ENCODE measurements at regions not wholly inside any gene's neighbourhood (a gene's known extent, or its start where the extent isn't known, plus 50 kb on each side); places are given as distances from the start of the nearest gene placed in this dataset.
A peak's percentile ranks its signal among the peaks of the same experiment; 100 is the strongest.

- DNase-seq, result no peak
These were observed 176.1 kb upstream of the HS6ST1 start for GRCh38 chr2:128494640-128495321.

GRCh38 chr2:128495996-128496547 lies 177.4 kb upstream of the HS6ST1 start:
- DNase-seq, result no peak

DNA sequence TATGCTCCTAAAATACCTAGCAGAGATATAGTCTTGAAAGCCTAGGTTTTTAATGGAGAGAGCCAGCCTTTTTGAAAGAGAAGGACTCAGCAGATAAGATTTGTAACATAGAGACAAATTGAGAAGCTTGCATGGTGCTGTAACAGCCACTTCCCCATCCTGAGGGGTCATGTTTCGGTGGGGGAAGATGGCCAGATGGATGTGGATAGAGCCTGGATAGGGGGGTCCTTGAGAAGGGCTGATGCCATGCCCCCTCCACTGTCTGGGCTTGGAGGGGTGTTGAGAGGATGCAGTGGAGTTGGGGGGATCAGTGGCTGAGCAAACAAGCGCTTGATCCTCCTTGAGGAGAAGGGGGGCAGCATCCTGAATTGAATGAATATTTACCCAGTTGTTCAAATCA lies 178.0 kb upstream of the HS6ST1 start:
- DNase-seq, result peak; percentile 19 to 26

GRCh38 chr2:128497461-128497860 lies 178.8 kb upstream of the HS6ST1 start:
- DNase-seq, result no peak

DNA sequence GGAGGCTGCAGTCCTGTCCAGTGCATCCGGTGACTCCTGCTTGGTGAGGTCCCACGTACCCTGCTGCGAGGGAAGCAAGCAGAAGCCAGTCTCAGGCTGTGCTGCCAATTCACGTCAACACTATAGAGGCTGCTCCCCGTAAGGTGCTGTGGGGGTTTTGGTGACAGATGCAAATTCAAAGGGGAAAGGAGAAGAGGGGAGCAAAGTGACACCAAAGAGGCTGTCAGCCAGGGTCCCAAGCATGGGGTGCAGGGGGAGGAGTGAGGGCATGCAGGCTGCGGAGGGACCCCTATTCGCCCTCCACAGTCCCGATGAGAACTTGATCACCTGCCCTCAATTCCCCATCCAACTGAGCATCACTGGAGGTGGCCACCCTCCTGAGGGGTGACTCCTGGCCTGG lies 179.4 kb upstream of the HS6ST1 start:
- no peak for DNase-seq

DNA sequence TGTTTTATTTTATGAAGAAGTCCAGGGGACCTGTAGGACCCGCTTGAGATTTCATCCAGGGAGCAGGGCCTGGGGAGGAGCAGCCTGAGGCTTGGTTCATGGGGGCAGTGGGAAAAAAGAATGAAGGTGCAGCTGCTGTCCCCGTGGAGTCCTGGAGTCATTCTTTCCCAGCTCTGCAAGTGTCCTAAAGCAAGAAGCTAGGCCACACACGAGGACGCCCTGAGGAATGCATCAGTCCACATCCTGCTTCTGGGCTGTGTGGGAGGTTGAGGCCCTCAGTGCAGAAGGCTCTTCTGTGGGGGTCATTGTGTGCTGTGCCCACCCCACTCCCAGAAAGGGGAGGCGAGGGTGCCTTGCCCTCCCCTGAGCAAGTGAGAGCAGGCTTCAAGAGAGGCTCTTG lies 179.9 kb upstream of the HS6ST1 start:
- DNase-seq, result no peak

- DNase-seq, result no peak
These were observed 180.9 kb upstream of the HS6ST1 start for GRCh38 chr2:128499367-128500137.

DNA sequence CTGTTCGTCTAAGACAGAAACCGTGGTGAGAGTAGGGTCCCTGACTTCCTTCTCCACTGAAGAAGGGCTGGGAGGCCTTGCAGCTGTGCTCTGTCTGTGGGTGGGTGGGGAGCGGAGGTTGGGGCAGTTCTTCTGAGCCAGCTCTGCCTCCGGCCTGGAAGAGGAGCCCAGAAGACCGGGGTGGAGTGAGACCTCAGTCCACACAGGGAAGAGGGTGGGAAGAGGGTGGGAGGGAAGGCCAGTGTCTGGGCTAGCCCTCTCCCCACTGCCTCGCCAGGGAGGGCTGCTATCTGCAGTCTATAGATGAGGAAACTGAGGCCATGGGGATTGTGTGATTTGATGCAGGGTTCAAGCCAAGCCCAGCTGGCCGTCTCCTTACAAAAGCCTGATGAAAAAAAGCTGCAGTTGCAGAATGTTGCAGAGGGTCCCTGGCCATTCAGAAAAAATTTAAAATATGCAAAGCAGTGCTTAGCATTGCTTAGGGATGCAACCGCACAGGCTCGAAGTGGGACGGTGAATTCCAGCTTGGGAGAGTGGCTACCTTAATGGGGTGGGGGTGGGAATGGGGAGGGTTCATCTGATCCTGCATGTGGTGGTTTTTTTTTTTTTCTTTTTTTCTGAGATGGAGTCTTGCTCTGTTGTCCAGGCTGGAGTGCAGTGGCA lies 181.6 kb upstream of the HS6ST1 start:
- peak; percentile 26 to 62 for DNase-seq

- no peak for DNase-seq
These were observed 182.5 kb upstream of the HS6ST1 start for GRCh38 chr2:128501006-128501690.

GRCh38 chr2:128501700-128502099 lies 183.0 kb upstream of the HS6ST1 start:
- no peak for DNase-seq

GRCh38 chr2:128502200-128502599 lies 183.5 kb upstream of the HS6ST1 start:
- no peak for DNase-seq

- no peak for DNase-seq
These were observed 184.1 kb upstream of the HS6ST1 start for GRCh38 chr2:128502638-128503246.

DNA sequence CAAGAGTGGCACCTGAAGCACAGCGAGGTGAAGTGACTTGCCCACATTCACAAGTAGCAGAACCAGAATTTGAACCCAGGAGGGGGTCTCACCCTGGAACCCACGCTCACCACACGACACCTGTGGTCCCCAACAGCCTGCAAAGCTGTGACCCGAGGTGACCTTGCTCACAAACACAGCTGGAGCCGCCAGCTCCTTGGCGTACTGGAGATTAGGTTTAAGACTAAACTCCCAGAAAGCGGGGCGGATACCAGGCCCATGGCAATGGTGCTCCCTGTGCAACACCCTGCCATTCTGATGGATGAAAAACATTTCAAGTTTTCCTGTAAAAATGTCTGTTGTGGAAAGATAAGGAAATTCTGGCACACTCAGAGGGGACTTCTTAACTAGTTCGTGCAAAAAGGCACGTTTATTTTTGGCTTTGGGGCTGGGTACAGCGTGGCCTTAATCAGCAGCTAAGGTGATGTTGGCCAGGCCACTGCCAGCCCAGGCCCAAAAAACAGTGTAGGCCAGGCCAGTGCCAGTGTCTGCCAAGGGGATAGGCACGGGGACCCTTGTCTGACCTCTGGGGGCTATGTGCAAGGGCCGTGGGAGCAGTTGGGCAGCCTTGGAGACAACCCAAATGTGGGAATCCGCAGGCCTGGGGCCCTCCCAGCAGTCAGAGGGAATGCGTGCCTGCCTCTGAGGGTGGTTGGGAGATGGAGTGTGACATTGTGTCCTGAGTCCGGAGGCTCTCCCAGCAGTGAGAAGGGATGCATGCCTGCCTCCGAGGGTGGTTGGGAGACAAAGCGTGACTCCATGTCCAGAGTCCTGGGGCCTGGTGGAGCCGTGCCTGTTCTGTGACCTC lies 185.0 kb upstream of the HS6ST1 start:
- DNase-seq, result no peak

DNA sequence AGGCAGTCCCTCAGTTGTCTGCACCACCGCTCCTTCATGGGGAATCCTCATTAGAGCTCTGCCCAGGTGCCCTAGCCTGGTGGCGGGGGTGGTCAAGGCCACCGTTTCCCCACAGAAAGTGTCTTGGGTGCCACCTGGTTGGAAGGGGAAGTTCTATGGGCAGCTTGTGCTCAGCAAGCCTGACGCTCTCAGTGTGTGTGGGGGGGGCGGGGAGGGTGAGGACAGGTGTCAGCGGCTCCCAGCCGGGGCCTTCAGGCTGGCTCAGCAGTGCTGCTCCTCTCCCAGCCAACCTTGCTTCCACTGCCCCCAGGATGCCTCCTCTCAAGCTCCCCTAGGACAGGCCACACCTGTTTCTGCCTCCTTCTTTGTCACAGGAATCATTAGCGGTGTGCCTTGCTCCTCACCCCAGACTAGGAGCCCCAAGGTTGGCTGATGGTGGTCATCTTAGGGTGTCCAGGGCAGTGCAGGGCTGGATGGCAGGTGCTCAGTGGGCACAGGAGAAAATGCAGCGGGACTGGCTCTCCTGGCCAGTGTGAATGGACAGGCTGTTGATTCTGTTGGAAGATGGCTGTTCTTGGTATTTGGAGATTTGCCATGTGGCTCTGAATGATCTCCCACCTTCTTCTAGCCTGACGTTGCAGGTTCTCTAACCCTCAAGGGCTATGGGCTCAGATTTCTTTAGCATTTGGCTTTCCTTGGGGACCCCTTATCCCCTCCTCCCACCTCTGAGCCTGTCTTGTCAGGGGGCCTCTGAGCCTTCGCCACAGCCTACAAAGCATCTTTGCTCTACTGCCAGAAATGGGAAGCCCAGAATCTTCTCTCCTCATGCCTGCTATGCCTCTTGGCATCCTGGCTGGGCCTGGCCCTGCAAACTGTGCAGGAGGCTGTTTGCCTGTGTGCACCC lies 185.8 kb upstream of the HS6ST1 start:
- DNase-seq, result no peak

GRCh38 chr2:128505150-128505490 lies 186.5 kb upstream of the HS6ST1 start:
- no peak for DNase-seq

DNA sequence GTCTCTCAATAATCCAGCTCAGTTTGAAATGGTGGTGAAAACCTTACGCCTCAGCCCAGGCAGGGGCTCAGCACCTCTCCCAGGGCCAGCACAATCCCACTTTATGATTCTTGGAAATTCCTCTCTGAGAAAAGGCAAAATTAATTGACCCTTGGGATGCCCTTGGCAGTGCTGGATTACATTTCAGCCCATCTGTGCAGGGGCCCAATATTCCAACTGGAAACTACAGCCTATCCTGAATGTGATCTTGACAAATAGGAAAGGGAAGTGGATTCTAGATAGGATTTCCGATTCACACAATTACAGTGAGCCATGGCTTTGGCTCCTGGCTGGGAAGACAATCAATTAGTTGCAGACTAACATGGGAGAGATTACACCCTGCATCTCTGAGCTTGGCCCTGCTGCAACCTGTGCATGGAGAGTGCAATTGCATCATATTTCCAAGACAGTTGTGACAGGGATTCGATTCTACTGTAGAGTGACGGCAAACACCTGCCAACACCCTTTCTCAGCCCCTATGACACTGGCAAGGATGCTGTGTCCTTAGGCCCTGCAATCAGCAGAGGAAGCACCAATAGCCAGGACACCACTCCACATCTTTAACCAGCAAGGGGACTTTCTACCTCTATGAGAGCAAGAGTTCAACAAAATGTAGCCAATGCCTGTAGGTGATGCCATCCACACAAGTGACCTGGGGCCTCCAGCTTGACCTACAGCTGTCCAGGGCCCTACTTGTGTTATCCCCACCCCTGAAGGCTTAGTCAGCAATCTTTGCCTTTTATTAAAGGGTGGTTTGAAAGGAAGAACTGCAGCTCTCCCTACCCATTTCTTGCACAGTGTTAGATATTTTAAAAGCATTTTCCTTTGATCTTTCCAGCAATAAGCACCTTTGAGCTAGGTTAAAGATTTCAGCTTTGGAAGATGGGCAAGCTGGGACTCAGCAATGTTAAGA lies 187.2 kb upstream of the HS6ST1 start:
- no peak for DNase-seq

DNA sequence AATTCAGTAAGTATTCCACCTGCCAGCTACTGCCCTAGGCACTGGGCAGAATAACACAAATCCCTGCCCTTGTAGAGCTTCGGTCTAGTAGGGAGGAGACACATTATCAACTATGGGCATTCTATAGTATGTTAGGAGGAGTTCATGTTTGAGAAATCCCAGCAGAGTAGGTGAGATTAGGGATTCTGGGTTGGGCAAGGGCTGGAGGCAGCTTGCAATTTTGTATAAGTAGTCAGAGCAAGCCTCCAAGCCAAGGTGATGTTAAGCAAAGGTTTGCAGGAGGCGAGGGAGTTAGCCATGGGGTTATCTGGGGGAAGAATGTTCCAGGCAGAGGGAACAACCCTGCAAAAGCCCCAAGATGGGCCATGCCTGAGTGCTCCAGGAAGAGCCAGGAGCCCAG lies 187.9 kb upstream of the HS6ST1 start:
- no peak for DNase-seq

DNA sequence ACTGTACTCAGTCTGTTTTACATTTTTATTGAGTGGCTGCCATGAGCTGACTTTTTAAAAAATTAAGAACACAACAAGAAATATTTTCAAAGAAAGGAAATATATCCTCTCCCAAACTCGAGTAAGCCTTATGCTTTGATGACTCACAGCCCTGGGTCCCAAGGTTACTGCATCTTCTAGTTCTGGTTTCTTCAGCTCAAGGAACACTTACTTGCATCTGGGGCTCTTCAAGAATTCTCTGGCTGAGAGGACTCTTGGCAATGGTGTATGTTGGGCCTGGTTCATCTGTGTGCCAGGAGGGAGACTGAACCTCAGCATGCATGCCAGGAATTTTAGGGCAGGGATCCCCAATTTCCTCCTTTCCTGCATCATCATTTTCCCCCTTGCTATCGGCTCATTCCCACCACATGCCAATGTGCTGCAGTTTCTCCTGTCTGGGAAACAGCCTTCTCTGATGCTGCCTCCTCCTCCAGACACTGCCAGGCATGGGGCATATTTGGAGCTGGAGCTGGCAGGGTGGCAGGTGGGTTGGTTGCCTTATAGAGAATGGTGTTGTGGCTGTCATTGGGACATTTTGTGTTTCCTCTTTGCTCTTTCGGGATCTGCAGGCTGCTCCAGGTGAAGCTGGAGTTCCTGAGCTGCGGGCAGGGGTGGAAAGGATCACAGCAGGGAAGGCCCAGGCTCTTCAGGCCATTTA lies 192.2 kb upstream of the HS6ST1 start:
- peak; percentile 57 to 76 for DNase-seq
